ENCODE measurements at regions not wholly inside any gene's neighbourhood (a gene's known extent, or its start where the extent isn't known, plus 50 kb on each side); places are given as distances from the start of the nearest gene placed in this dataset.

- DNase-seq: no peak
- intact Hi-C loops (cut with DNase I): no loop called here
- no peak overlapping the region for H3K9ac ChIP-seq (ENCODE audit: low read depth in 2 of 2, low read length in 2 of 2)
These were observed 161.7 kb downstream of the FCRL5 start for GRCh38 chr1:157390651-157391050.

GRCh38 chr1:157388057-157388456 is 164.3 kb downstream of the FCRL5 start:
- no peak overlapping the region for H3K9ac ChIP-seq (ENCODE audit: low read depth in 2 of 2, low read length in 2 of 2)
- H3K4me1 ChIP-seq: no peaks in the 10 kb centered on the region
- no peaks in the 10 kb centered on the region for H3K27me3 ChIP-seq
- no peak for TF ChIP-seq CTCF (IDR thresholded peaks at IDR 0.05)
- H3K36me3 ChIP-seq: no peaks in the 10 kb centered on the region
- intact Hi-C loops (cut with DNase I): no loop called here
- H3K4me3 ChIP-seq: no peak overlapping the region
- DNase-seq: no peak
- no peak overlapping the region for H3K27ac ChIP-seq
- H3K9me3 ChIP-seq: no peaks in the 10 kb centered on the region

More at GRCh38 chr1:157390651-157391050, 161.7 kb downstream of the FCRL5 start:
- Histone ChIP-seq H3K27me3 (no peaks in the 10 kb centered on the region), H3K4me1 (no peaks in the 10 kb centered on the region), H3K27ac (no peak overlapping the region), H3K9me3 (no peaks in the 10 kb centered on the region), H3K36me3 (no peaks in the 10 kb centered on the region), H3K4me3 (no peak overlapping the region)
- TF ChIP-seq CTCF (IDR thresholded peaks at IDR 0.05): no peak

- intact Hi-C loops (cut with DNase I): loop anchor here (5.0 kb wide), 1 partner anchor 123 kb away; no protein-coding TSS in a partner anchor
- H3K4me3 ChIP-seq: no peak overlapping the region
These were observed 168.1 kb downstream of the FCRL5 start for GRCh38 chr1:157384258-157384657.

GRCh38 chr1:157382351-157382750 is 170.0 kb downstream of the FCRL5 start:
- Histone ChIP-seq H3K4me1 (no peaks in the 10 kb centered on the region), H3K9ac (ENCODE audit: low read depth in 2 of 2, low read length in 2 of 2) (no peak overlapping the region), H3K9me3 (no peaks in the 10 kb centered on the region), H3K36me3 (no peaks in the 10 kb centered on the region), H3K4me3 (no peak overlapping the region), H3K27ac (no peak overlapping the region), H3K27me3 (no peaks in the 10 kb centered on the region)
- no peak for TF ChIP-seq CTCF (IDR thresholded peaks at IDR 0.05)
- DNase-seq: no peak
- intact Hi-C loops (cut with DNase I): loop anchor here (5.0 kb wide), 1 partner anchor 125 kb away; no protein-coding TSS in a partner anchor

More at GRCh38 chr1:157384258-157384657, 168.1 kb downstream of the FCRL5 start:
- Histone ChIP-seq H3K4me1 (no peaks in the 10 kb centered on the region), H3K27me3 (no peaks in the 10 kb centered on the region), H3K9ac (ENCODE audit: low read depth in 2 of 2, low read length in 2 of 2) (no peak overlapping the region), H3K9me3 (no peaks in the 10 kb centered on the region), H3K27ac (no peak overlapping the region), H3K36me3 (no peaks in the 10 kb centered on the region)
- no peak for TF ChIP-seq CTCF (IDR thresholded peaks at IDR 0.05)
- no peak for DNase-seq

- no peak overlapping the region for H3K27ac ChIP-seq
- H3K27me3 ChIP-seq: no peaks in the 10 kb centered on the region
- H3K4me1 ChIP-seq: no peaks in the 10 kb centered on the region
- no peaks in the 10 kb centered on the region for H3K9me3 ChIP-seq
- H3K9ac ChIP-seq (ENCODE audit: low read depth in 2 of 2, low read length in 2 of 2): no peak overlapping the region
- DNase-seq: no peak
- intact Hi-C loops (cut with DNase I): loop anchor here (5.0 kb wide), 1 partner anchor 127 kb away; no protein-coding TSS in a partner anchor
- no peak overlapping the region for H3K4me3 ChIP-seq
- no peaks in the 10 kb centered on the region for H3K36me3 ChIP-seq
- TF ChIP-seq CTCF (IDR thresholded peaks at IDR 0.05): no peak
These were observed 171.8 kb downstream of the FCRL5 start for GRCh38 chr1:157380523-157380922.
